ENCODE measurements at regions not wholly inside any gene's neighbourhood (a gene's known extent, or its start where the extent isn't known, plus 50 kb on each side); places are given as distances from the start of the nearest gene placed in this dataset.

DNA sequence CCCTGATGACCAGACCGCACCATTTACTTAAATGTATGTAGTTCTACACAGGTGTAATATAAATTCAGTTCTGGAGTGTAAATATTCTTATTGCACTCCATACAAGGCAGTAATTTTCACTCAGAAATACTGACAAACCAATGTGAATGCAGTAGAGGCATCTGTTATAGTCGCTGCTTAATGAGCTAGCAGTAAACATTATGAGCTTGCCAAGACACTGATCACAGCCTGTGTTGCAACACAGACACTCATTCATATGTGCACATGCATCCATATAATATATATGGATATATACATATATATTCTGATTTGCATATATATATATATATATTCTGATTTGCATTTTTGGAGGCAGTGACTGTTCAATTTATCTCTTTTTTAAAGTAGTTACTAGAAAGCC, 435.1 kb upstream of the ST8SIA4 start:
- no peak for TF ChIP-seq CTCF (IDR thresholded peaks at IDR 0.05)
- TF ChIP-seq POLR2A (IDR thresholded peaks at IDR 0.05) = no peak

Data from adrenal gland (tissue), 5 donors.